ENCODE measurements at regions not wholly inside any gene's neighbourhood (a gene's known extent, or its start where the extent isn't known, plus 50 kb on each side); places are given as distances from the start of the nearest gene placed in this dataset.

- no peak overlapping the region for H3K4me3 Mint-ChIP-seq (ENCODE audit: unreplicated experiment)
- TF ChIP-seq CTCF (IDR thresholded peaks at IDR 0.05; ENCODE audit: insufficient read depth, low read depth, low read length) = no peak
- TF ChIP-seq EZH2 (IDR thresholded peaks at IDR 0.05; ENCODE audit: insufficient read depth, low read length) = no peak
These were observed 232.0 kb upstream of the STT3B start for GRCh38 chr3:31300456-31301443.

GRCh38 chr3:31302343-31302742, 230.4 kb upstream of the STT3B start:
- no peaks in the 10 kb centered on the region for H3K4me1 ChIP-seq (ENCODE audit: insufficient read depth, low read length)
- Mint-ChIP-seq H3K36me3 (ENCODE audit: low read depth, unreplicated experiment) (peaks cover 1% of the 10 kb centered on the region), H3K9me3 (ENCODE audit: unreplicated experiment) (peaks cover 11% of the 10 kb centered on the region), H3K4me1 (ENCODE audit: low read depth, unreplicated experiment) (no peaks in the 10 kb centered on the region), H3K27me3 (ENCODE audit: low read depth, unreplicated experiment) (peaks cover 7% of the 10 kb centered on the region), H3K4me3 (ENCODE audit: unreplicated experiment) (no peak overlapping the region), H3K27ac (ENCODE audit: unreplicated experiment) (no peak overlapping the region)
- no peaks in the 10 kb centered on the region for H3K36me3 ChIP-seq (ENCODE audit: insufficient read depth, low read length)
- H3K27ac ChIP-seq (ENCODE audit: low read depth, low read length) = no peak overlapping the region
- H3K4me2 ChIP-seq (ENCODE audit: low read length) = no peak overlapping the region
- no peaks in the 10 kb centered on the region for H3K27me3 ChIP-seq (ENCODE audit: insufficient read depth, low read length)
- DNase-seq (ENCODE audit: low read depth) = no peak
- H3K79me2 ChIP-seq (ENCODE audit: insufficient read depth, low read length) = no peaks in the 10 kb centered on the region
- no peaks in the 10 kb centered on the region for H3K9me3 ChIP-seq (ENCODE audit: insufficient read depth, low read depth, low read length)
- TF ChIP-seq EZH2 (IDR thresholded peaks at IDR 0.05; ENCODE audit: insufficient read depth, low read length) (no peak), CTCF (IDR thresholded peaks at IDR 0.05; ENCODE audit: insufficient read depth, low read depth, low read length) (no peak)
- H2AFZ ChIP-seq (ENCODE audit: low read depth, low read length) = no peak overlapping the region
- FAIRE-seq = no peak
- no peak overlapping the region for H3K4me3 ChIP-seq (ENCODE audit: insufficient read depth, low read depth, low read length)
- no peaks in the 10 kb centered on the region for H4K20me1 ChIP-seq (ENCODE audit: insufficient read depth, low read length)
- H3K9ac ChIP-seq (ENCODE audit: low read length) = no peak overlapping the region

More at GRCh38 chr3:31300456-31301443, 232.0 kb upstream of the STT3B start:
- Histone ChIP-seq H3K4me1 (ENCODE audit: insufficient read depth, low read length) (no peaks in the 10 kb centered on the region), H2AFZ (ENCODE audit: low read depth, low read length) (no peak overlapping the region), H3K9ac (ENCODE audit: low read length) (no peak overlapping the region), H3K4me3 (ENCODE audit: insufficient read depth, low read depth, low read length) (no peak overlapping the region), H3K4me2 (ENCODE audit: low read length) (no peak overlapping the region), H3K79me2 (ENCODE audit: insufficient read depth, low read length) (no peaks in the 10 kb centered on the region), H4K20me1 (ENCODE audit: insufficient read depth, low read length) (no peaks in the 10 kb centered on the region), H3K27me3 (ENCODE audit: insufficient read depth, low read length) (no peaks in the 10 kb centered on the region), H3K27ac (ENCODE audit: low read depth, low read length) (no peak overlapping the region), H3K9me3 (ENCODE audit: insufficient read depth, low read depth, low read length) (no peaks in the 10 kb centered on the region), H3K36me3 (ENCODE audit: insufficient read depth, low read length) (no peaks in the 10 kb centered on the region)
- Mint-ChIP-seq H3K9me3 (ENCODE audit: unreplicated experiment) (peaks cover 8% of the 10 kb centered on the region), H3K36me3 (ENCODE audit: low read depth, unreplicated experiment) (peaks cover 1% of the 10 kb centered on the region), H3K27ac (ENCODE audit: unreplicated experiment) (no peak overlapping the region), H3K4me1 (ENCODE audit: low read depth, unreplicated experiment) (no peaks in the 10 kb centered on the region), H3K27me3 (ENCODE audit: low read depth, unreplicated experiment) (peaks cover 7% of the 10 kb centered on the region)
- FAIRE-seq (no peak), DNase-seq (ENCODE audit: low read depth) (no peak)

- Histone ChIP-seq H3K4me3 (ENCODE audit: insufficient read depth, low read depth, low read length) (no peak overlapping the region), H3K27me3 (ENCODE audit: insufficient read depth, low read length) (no peaks in the 10 kb centered on the region), H3K79me2 (ENCODE audit: insufficient read depth, low read length) (no peaks in the 10 kb centered on the region), H3K36me3 (ENCODE audit: insufficient read depth, low read length) (no peaks in the 10 kb centered on the region), H3K9ac (ENCODE audit: low read length) (no peak overlapping the region), H4K20me1 (ENCODE audit: insufficient read depth, low read length) (no peaks in the 10 kb centered on the region), H3K27ac (ENCODE audit: low read depth, low read length) (no peak overlapping the region), H3K4me2 (ENCODE audit: low read length) (no peak overlapping the region), H2AFZ (ENCODE audit: low read depth, low read length) (no peak overlapping the region), H3K4me1 (ENCODE audit: insufficient read depth, low read length) (no peaks in the 10 kb centered on the region), H3K9me3 (ENCODE audit: insufficient read depth, low read depth, low read length) (no peaks in the 10 kb centered on the region)
- Mint-ChIP-seq H3K36me3 (ENCODE audit: low read depth, unreplicated experiment) (peaks cover 1% of the 10 kb centered on the region), H3K27me3 (ENCODE audit: low read depth, unreplicated experiment) (peaks cover 2% of the 10 kb centered on the region), H3K27ac (ENCODE audit: unreplicated experiment) (no peak overlapping the region), H3K9me3 (ENCODE audit: unreplicated experiment) (peaks cover 4% of the 10 kb centered on the region), H3K4me3 (ENCODE audit: unreplicated experiment) (no peak overlapping the region), H3K4me1 (ENCODE audit: low read depth, unreplicated experiment) (no peaks in the 10 kb centered on the region)
- TF ChIP-seq CTCF (IDR thresholded peaks at IDR 0.05; ENCODE audit: insufficient read depth, low read depth, low read length) (no peak), EZH2 (IDR thresholded peaks at IDR 0.05; ENCODE audit: insufficient read depth, low read length) (no peak)
- no peak for DNase-seq (ENCODE audit: low read depth)
- FAIRE-seq = no peak
These were observed 227.4 kb upstream of the STT3B start for GRCh38 chr3:31305340-31305739.
